Endothelial cell of umbilical vein (primary cell): ENCODE measurements at regions not wholly inside any gene's neighbourhood (a gene's known extent, or its start where the extent isn't known, plus 50 kb on each side); places are given as distances from the start of the nearest gene placed in this dataset.

Experiments
- BruUV-seq: library from RNA; stranded (reverse); fragments of 400-500 nt; replicated peaks from 2 replicates; lab custom pipeline; 2021; lab: Mats Ljungman, UMichigan
- CTCF ChIA-PET: fragments of 300-600, 350-600 bp; sonication (Branson Sonifier 250); formaldehyde crosslinking; loops from one replicate; lab custom pipeline; 2021; ENCODE audit warnings: antibody characterized with exemption, inconsistent platforms; lab: Charles Lee
- POLR2A ChIA-PET: fragments of 300-600, 350-600 bp; sonication (Branson Sonifier 250); formaldehyde crosslinking; loops from one replicate; lab custom pipeline; 2021; ENCODE audit warnings: antibody characterized with exemption, inconsistent platforms; lab: Charles Lee
- DNase-seq: peaks from one replicate; pipeline ENCODE4 v3.0.0-alpha.2; 2011; ENCODE audit warnings: low read depth, low spot score
- FAIRE-seq: peaks from 2 replicates; lab custom pipeline; 2011; peaks lifted over from hg19 to GRCh38; lab: Jason Lieb, UNC
- H2AFZ ChIP-seq: 2 replicates; pipeline ENCODE4 v1.6.0; 2012; ENCODE audit warnings: low read depth, low read length, control low read depth, inconsistent platforms
- H3K27ac ChIP-seq: 2 replicates; pipeline ENCODE4 v1.5.1; 2011; ENCODE audit warnings: low read depth, mild to moderate bottlenecking, control low read depth, low read length, moderate library complexity; ENCODE audit not compliant: insufficient read depth
- H3K27me3 ChIP-seq, 2 experiments: 2 replicates each; pipeline versions ENCODE4 v1.6.0 to v1.6.1; 2011; ENCODE audit warnings: low read length in 2 of 2, mixed read lengths in 1 of 2; ENCODE audit not compliant: control insufficient read depth in 2 of 2, insufficient read depth in 2 of 2
- H3K36me3 ChIP-seq, 2 experiments: 2 replicates in 1 of 2; 3 replicates in 1 of 2; pipeline ENCODE4 v1.5.1; 2011; ENCODE audit warnings: low read length in 2 of 2, mild to moderate bottlenecking in 1 of 2, moderate library complexity in 1 of 2; ENCODE audit not compliant: control insufficient read depth in 2 of 2, insufficient read depth in 2 of 2; ENCODE audit errors: extremely low read depth in 1 of 2
- H3K4me1 ChIP-seq: 3 replicates; pipeline ENCODE4 v1.5.1; 2011; ENCODE audit warnings: mild to moderate bottlenecking, low read length; ENCODE audit not compliant: control insufficient read depth, insufficient read depth; ENCODE audit errors: extremely low read depth
- H3K4me2 ChIP-seq: 2 replicates; pipeline ENCODE4 v1.6.1; 2011; ENCODE audit warnings: low read length, control low read depth, mixed read lengths; ENCODE audit not compliant: insufficient read depth
- H3K4me3 ChIP-seq, 3 experiments: fragments of 200-600 bp in 1 of 3; sonication (generic), shearing (Covaris generic) in 1 of 3; replicated peaks in 1 of 3; 2 replicates each; pipeline ENCODE4 v1.5.1; 2011 to 2016; ENCODE audit warnings: control low read depth in 3 of 3, low read length in 3 of 3, mild to moderate bottlenecking in 2 of 3, inconsistent platforms in 1 of 3, low read depth in 1 of 3, moderate library complexity in 1 of 3; ENCODE audit not compliant: insufficient read depth in 1 of 3
- H3K79me2 ChIP-seq: 2 replicates; pipeline ENCODE4 v1.6.0; 2012; ENCODE audit warnings: low read length, inconsistent platforms; ENCODE audit not compliant: control insufficient read depth, insufficient read depth
- H3K9ac ChIP-seq: replicated peaks from 2 replicates; pipeline ENCODE3; 2011; ENCODE audit warnings: low read length, control low read depth; ENCODE audit not compliant: insufficient read depth; ENCODE audit errors: extremely low read depth
- H3K9me1 ChIP-seq: replicated peaks from 3 replicates; pipeline ENCODE4 v1.6.0; 2011; ENCODE audit warnings: mild to moderate bottlenecking, low read length; ENCODE audit not compliant: control insufficient read depth, insufficient read depth; ENCODE audit errors: extremely low read depth
- H3K9me3 ChIP-seq: replicated peaks from 2 replicates; pipeline ENCODE4 v1.5.1; 2012; ENCODE audit warnings: low read length, inconsistent platforms; ENCODE audit not compliant: control insufficient read depth, insufficient read depth
- H4K20me1 ChIP-seq: replicated peaks from 2 replicates; pipeline ENCODE3; 2011; ENCODE audit warnings: mild to moderate bottlenecking, low read length; ENCODE audit not compliant: control insufficient read depth, insufficient read depth; ENCODE audit errors: extremely low read depth
- EZH2 ChIP-seq: IDR thresholded peaks from 2 replicates; pipeline ENCODE4 v1.6.1; 2012; ENCODE audit warnings: borderline replicate concordance, low read depth, mild to moderate bottlenecking, moderate library complexity, low read length, inconsistent platforms; ENCODE audit not compliant: severe bottlenecking
- FOS ChIP-seq: IDR thresholded peaks from 2 replicates; pipeline ENCODE4 v1.6.1; 2011; ENCODE audit warnings: mild to moderate bottlenecking, low read length, moderate library complexity, borderline replicate concordance; ENCODE audit not compliant: insufficient read depth
- GATA2 ChIP-seq: IDR thresholded peaks from 2 replicates; pipeline ENCODE4 v1.7.0; 2011; ENCODE audit warnings: low read depth, mild to moderate bottlenecking, moderate library complexity, mixed read lengths, low read length; ENCODE audit not compliant: insufficient read length, insufficient read depth
- JUN ChIP-seq: IDR thresholded peaks from 2 replicates; pipeline ENCODE4 v1.6.1; 2011; ENCODE audit warnings: borderline replicate concordance, low read depth; ENCODE audit not compliant: insufficient read length, insufficient read depth
- MYC ChIP-seq: IDR thresholded peaks from one replicate; pipeline ENCODE4 v1.6.1; 2011; ENCODE audit warnings: mild to moderate bottlenecking, low read depth, low read length
- POLR2A ChIP-seq: IDR thresholded peaks from 2 replicates; pipeline ENCODE4 v1.6.1; 2012; ENCODE audit warnings: low read depth, mild to moderate bottlenecking, control low read depth, low read length
- POLR2AphosphoS5 ChIP-seq: IDR thresholded peaks from 2 replicates; pipeline ENCODE4 v1.6.1; 2012; ENCODE audit warnings: low read depth, mild to moderate bottlenecking, control low read depth, low read length, moderate library complexity; ENCODE audit not compliant: insufficient read depth
- dilution Hi-C: fragments of 300-500 bp; cut with MboI; formaldehyde crosslinking; loops from one replicate; pipeline ENCODE4 v1.15.0; 2019; ENCODE audit warnings: low sequenced_read_pairs; ENCODE audit not compliant: extremely low pct_ligation_motif_present
- intact Hi-C: fragments of 100-400 bp; cut with micrococcal nuclease; formaldehyde crosslinking; loops from one replicate; pipeline ENCODE4 v1.10.0; 2022
- TF ChIP-seq, protein P1 (sequence below), 2 donors: IDR thresholded peaks; 1 replicate in 1 of 2; 2 replicates in 1 of 2; pipeline ENCODE4 v1.5.1; 2011; ENCODE audit warnings: low read length in 2 of 2, mild to moderate bottlenecking in 2 of 2, moderate library complexity in 2 of 2, control low read depth in 1 of 2, inconsistent platforms in 1 of 2, low read depth in 1 of 2; ENCODE audit not compliant: insufficient read depth in 1 of 2; ENCODE audit errors: extremely low read depth in 1 of 2
- TF ChIP-seq, protein P2 (sequence below): IDR thresholded peaks from 2 replicates; pipeline ENCODE4 v1.6.1; 2011; ENCODE audit not compliant: insufficient read depth, insufficient read length

DNA sequence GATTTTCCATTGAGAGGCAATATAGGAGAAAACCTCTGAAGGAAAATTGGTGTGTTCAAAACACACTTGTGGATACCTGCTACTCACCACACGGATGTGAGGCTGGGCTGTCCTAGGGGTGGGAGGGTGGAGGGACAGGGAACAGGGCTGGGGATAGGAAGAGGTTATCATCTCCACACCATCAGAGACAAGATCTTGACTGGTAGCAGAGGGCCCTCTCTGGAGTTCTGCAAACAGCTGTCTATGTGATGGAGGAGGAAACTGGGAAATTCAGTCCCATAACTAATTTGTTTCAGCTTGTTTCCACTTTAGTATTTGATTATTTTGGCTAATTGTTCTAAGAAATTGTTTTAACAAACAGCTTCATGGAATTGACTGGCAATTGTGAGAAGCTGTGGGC is 91.6 kb upstream of the FSTL4 start:
- ChIA-PET CTCF (no interaction called here), POLR2A (no interaction called here)
- Histone ChIP-seq H3K4me2 (no peak overlapping the region), H3K4me3 (no peak overlapping the region), H3K79me2 (no peaks in the 10 kb centered on the region), H4K20me1 (no peaks in the 10 kb centered on the region), H3K27ac (no peak overlapping the region), H3K9me1 (no peaks in the 10 kb centered on the region), H3K27me3 (no peaks in the 10 kb centered on the region), H3K9me3 (no peaks in the 10 kb centered on the region), H3K9ac (no peak overlapping the region), H3K4me1 (no peaks in the 10 kb centered on the region), H3K36me3 (no peaks in the 10 kb centered on the region), H2AFZ (no peak overlapping the region)
- DNase-seq (no peak), FAIRE-seq (no peak)
- no peak for TF ChIP-seq MYC
- TF ChIP-seq GATA2, result no peak
- TF ChIP-seq FOS, result no peak
- no peak for TF ChIP-seq POLR2AphosphoS5
- no TSS peak for BruUV-seq
- dilution Hi-C loops, result no loop called here
- intact Hi-C loops, result no loop called here

DNA sequence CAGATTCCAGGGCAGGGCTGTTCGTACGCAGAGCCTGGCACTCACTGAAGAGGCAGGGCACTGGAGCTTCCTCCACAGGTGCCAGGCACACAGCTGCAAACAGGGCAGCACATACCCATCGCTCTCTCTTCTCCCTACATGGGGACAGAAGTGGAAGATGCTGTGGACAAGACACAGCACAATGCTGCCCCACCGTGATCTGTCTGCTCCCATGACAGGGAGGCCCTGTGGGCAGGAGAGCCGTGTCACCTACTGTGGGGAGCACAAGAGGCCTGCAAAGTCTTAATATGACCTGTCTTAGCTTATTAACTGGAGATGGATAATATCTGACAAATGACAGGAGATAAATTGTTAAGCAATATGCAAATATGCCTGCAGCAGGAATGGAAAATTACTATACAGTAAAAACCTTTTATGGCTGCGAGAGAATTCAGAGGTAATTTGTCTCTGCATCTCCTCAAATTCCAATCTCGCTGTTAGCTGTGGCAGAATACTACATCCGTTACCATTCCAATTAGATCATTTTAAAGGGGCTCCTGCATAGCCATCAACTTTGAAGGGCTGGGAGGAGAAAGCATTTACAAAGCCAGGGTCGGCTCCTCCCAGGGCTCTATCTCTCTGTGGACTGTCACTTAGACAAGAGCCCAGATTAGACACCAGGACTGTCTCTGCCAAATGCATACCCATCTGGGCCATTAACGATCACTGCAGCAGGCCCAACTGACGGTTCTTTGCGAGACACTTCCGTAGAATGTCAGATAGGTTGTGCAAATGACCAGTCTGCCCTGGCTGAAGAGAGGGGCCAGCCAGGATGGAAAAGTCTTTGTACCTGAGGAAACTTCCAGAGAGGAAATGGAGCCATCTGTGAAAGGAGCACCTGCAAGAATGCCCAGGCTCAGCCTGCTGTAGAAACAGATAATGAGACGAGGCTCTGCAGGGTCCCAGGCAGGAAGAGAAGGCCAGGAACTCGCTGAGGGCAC is 90.7 kb upstream of the FSTL4 start:
- BruUV-seq, result no TSS peak
- DNase-seq, result no peak
- no peak overlapping the region for H3K4me2 ChIP-seq
- H2AFZ ChIP-seq, result no peak overlapping the region
- no peak overlapping the region for H3K27ac ChIP-seq
- ChIA-PET CTCF (no interaction called here), POLR2A (no interaction called here)
- no peaks in the 10 kb centered on the region for H3K27me3 ChIP-seq
- no peak overlapping the region for H3K4me3 ChIP-seq
- intact Hi-C loops (no loop called here), dilution Hi-C loops (no loop called here)
- H3K9ac ChIP-seq, result no peak overlapping the region
- H3K79me2 ChIP-seq, result no peaks in the 10 kb centered on the region
- H3K9me3 ChIP-seq, result no peaks in the 10 kb centered on the region
- no peak for FAIRE-seq
- no peaks in the 10 kb centered on the region for H3K4me1 ChIP-seq
- H3K9me1 ChIP-seq, result no peaks in the 10 kb centered on the region
- no peaks in the 10 kb centered on the region for H4K20me1 ChIP-seq
- no peaks in the 10 kb centered on the region for H3K36me3 ChIP-seq
- TF ChIP-seq, protein P1, sequence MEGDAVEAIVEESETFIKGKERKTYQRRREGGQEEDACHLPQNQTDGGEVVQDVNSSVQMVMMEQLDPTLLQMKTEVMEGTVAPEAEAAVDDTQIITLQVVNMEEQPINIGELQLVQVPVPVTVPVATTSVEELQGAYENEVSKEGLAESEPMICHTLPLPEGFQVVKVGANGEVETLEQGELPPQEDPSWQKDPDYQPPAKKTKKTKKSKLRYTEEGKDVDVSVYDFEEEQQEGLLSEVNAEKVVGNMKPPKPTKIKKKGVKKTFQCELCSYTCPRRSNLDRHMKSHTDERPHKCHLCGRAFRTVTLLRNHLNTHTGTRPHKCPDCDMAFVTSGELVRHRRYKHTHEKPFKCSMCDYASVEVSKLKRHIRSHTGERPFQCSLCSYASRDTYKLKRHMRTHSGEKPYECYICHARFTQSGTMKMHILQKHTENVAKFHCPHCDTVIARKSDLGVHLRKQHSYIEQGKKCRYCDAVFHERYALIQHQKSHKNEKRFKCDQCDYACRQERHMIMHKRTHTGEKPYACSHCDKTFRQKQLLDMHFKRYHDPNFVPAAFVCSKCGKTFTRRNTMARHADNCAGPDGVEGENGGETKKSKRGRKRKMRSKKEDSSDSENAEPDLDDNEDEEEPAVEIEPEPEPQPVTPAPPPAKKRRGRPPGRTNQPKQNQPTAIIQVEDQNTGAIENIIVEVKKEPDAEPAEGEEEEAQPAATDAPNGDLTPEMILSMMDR (IDR thresholded peaks at IDR 0.05; ENCODE audit: extremely low read depth in 1 of 2, insufficient read depth in 1 of 2, low read depth in 1 of 2, low read length in 2 of 2), result no peak
- TF ChIP-seq GATA2 (no peak), MYC (no peak), JUN (no peak), FOS (no peak), POLR2A (no peak), EZH2 (no peak), POLR2AphosphoS5 (no peak)
- TF ChIP-seq, protein P2, sequence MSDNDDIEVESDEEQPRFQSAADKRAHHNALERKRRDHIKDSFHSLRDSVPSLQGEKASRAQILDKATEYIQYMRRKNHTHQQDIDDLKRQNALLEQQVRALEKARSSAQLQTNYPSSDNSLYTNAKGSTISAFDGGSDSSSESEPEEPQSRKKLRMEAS, result no peak
